ENCODE measurements at regions not wholly inside any gene's neighbourhood (a gene's known extent, or its start where the extent isn't known, plus 50 kb on each side); places are given as distances from the start of the nearest gene placed in this dataset.

GRCh38 chr10:124302951-124303505 lies 115.7 kb downstream of the OAT start:
- no peak for DNase-seq

DNA sequence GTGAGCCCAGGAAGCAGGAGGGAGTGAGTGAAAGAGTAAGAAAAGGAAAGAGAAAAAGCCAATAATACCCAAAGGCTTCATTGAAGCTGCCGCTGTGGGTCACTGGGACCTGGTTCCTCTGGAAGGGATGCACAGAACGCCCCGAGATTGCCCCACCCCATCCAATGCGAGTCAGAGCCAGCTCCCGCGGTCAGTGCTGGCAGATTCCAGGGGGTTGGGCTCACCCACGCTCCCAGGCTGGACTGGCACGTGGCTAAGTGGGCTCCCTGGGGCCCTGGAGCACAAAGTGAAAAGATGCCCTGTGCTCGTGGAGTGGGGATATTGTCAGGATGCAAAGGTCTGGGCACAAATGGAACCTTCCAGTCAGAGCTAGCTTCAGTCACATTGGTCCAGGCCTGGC lies 117.0 kb downstream of the OAT start:
- no peak for DNase-seq

DNA sequence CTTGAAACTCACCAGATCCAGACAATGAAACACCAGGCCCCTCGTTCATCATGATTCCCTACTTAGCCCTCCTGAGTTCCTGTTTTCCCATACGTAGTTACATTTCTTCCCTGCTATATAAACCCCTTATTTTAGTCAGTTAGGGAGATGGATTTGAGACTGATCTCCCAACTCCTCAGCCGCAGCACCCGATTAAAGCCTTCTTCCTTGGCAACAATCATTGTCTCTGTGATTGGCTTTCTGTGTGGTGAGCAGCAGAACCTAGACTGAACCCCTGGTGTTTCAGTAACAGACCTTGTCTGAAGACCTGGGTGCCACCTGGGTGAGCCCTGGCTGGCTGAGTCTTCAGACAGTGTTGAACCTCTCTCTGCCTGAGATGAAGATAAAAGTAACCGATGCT lies 118.0 kb downstream of the OAT start:
- no peak for DNase-seq

DNA sequence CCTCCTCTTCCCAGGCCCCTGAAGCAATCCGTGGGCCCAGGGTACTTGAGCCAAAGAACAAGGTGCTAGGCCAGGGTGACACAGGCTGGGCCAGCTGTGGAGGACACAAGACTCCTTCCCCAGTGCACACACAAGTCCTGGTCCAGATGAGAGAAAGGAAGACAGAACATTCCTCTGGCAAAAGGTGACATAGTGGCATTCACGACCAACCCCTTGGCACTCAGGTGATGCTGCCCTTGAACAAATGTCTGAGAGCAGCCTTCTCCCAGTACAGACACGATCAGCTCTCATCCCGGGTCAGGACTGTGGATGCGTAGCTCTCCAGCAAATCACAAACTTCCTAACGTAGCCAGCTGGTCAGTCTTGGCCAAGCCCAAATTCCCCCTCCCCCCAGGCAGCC lies 118.5 kb downstream of the OAT start:
- no peak for DNase-seq

DNA sequence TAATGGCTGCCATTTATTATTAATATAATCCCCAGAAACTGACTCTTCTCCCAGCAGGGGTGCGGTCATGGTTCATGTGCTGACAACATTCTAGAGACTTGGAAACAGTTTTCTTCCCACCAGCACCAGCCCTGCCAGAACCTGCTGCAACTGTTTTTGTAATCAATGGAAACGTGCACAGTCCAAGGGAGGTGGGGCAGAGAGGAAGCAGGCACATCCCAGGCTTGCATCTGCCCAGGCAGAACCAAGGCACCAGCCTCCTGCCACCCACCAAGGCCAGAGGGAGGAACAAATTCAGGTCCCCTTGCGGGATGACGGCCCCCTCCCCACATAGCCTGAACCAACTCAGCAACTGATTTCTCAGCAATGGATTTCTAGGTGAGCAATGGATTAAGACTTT lies 119.0 kb downstream of the OAT start:
- no peak for DNase-seq

- DNase-seq, result no peak
These were observed 119.8 kb downstream of the OAT start for GRCh38 chr10:124298891-124299290.

- DNase-seq, result no peak
These were observed 121.6 kb downstream of the OAT start for GRCh38 chr10:124296813-124297788.

DNA sequence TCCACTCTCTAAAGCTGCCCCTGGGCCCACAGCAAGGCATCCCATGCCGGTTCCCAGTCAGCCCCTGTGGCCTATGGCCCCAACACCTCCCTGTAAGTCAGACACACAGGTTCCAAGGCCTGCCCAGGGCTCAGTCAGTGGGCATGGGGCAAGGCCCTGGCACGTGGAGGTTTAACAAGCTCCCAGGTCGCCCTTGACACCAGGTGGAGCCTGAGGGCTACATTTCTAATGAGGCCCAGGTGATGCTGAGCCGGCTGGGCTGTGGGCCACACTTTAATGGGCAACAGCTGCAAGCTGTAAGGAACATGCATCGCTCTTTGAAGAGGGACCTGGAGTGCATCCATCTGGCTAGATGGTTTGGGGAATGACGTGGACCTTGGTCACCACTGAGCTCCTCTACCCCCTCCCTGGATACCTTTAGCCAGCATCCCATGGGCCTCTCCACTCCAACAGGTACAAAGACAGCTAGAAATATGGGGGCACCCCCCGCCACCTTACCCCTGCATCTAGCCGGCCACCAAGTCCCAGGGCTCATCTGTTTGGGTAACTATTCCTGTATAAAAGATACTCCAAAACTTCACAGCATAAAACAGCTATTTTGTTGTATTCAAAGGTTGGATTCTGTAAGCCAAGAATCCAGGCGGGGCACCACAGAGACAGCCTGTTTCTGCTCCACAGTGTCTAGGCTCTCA lies 122.5 kb downstream of the OAT start:
- no peak for DNase-seq

GRCh38 chr10:124294811-124295770 lies 123.6 kb downstream of the OAT start:
- no peak for DNase-seq

DNA sequence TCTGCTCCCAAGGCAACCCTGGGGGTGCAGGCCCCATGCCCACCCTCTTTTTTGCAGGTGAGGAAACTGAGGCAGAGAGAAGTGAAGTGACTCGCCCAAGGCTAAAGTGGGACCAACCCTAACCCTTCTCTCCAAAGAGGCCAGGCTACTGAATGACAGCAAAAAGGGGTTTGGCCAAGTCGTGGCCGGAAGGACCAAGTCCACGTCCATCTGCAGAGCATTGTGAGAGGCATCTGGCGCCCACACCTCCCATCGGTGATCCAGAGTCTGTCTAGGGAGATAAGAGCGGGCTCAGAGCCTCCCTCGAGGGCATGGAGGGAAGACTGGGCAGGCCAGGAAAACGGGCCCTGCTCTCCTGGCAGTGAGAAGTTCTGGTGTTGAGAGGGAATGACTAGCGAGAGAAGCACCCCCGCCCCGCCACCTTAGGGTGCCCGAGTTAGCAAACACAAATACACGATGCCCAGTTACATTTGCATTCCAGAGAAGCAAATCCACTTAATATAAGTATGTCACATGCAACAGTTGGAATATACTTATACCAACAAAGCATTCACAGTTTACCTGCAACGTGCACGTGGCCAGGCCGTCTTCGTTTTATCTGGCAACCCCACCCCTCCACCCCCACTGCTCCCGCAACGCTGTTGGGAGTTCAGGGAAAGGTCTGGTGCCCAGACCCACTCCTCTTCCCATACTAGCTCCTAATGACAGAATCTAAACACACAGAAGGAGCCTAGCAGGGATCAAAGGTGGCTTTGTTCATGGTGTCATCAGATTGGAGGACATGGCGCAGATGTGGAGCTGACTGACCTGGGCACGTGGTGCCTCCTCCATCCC lies 124.9 kb downstream of the OAT start:
- no peak for DNase-seq

DNA sequence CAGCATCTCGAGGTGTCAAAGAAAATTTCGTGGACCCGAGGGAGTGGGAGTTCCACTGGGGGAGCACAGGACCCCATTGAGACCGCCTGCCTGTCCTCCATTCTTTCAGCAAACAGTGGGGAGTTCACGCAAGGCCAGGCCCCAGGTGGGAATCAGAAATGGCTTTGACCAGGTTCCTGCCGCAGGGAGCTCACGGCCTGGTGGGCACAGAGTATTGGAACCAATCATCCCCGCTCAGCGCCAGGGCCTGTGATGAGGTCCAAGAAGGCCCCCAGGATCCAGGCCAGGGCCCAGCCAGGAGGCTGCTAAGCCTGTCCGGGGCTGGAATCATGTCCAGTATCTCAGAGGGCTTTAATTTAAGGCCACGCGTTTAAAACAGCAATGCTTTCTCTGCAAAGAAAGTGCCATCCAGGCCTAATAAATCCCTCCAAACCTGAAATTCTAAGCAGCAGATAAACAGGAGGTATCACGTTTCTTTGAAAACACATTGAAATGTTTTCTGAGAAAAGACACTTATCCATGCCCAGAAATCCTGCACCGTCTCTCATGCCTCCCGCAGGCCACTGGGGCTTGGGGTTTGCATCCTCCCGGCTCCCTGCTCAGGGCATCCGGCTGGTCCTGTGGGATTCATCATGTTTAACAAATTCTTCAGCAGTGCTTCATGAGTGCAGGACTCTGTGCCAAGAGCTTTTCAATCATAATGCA lies 125.7 kb downstream of the OAT start:
- DNase-seq, result no peak

DNA sequence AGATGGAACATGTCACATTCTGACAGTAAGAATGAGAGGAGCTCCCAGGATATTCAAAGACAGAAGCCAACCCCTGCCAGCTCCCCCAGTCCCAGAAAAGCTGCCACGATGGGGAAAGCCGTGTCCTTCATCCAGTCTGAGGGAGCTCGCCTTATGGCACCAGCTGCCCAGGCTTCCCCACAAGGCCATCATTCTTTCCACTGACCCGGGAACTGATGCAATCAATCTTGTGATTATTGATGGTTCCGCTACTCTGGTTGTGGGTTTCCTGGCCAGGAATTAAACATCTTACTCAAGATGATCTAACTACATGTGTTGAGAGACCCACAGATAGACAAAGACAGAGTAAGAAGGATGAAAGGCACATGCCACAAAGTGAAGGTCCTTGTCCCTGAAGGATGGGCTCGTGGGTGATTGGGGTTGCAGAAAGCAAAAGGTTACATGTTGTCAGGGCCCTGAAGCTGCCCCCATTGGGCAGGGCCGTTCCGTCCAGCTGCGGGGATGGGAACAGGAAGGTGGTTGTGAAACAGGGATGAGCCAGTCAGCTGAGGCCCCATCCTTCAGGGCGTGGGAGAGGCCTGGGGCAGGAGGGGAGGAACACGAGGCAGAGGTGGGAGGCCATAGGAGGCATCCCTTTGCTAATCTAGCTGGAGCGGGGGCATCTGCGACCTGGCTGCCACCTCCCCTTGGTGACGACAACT lies 127.6 kb downstream of the OAT start:
- peak; percentile 95 for DNase-seq

GRCh38 chr10:124289851-124290795 lies 128.6 kb downstream of the OAT start:
- peak; percentile 97 for DNase-seq

DNA sequence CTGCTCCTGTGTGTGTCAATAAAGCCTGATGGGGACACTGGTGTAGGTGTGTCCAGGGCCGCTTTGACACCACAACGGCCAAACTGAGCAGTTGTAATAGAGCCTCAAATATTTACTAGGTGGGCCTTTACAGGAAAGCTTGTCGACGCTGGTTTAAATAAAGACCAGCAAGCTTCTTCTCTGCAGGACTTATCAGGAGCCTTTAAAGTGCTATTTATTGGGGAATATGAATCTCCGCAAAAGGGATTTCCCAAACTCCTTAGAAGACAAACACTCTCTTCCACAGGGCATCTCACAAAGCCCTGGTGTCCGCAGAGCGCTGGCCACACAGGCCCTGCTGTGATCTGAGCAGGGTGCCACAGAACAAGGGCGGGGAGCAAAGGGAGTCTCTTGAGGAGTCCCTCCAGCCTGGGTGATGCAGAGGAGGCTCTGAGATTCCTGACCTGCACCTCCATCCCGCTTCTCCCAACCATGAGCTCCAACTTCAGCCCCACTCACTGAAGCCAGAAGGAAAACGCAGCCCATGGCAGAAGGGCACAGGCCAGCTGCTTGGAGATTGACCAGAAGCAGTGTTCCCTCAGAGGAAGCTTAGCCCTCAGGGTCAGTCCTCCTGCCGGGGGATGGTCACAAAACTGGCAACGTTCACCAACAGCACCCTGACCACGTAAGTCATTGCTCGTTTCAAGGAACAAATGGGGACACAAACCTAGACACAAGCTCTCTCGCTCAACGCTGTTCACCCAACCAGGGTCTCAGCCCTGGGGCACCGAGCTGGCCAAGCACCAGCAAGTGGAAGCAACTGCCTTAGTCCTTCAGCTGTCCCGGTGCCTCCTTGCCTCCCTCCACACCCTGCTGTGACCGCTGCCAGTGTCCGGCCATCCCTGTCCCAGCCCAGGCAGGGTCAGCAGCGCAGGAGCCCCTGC lies 129.5 kb downstream of the OAT start:
- DNase-seq, result peak; percentile 13

- DNase-seq, result no peak
These were observed 130.2 kb downstream of the OAT start for GRCh38 chr10:124288486-124288885.

GRCh38 chr10:124287791-124288190 lies 130.9 kb downstream of the OAT start:
- no peak for DNase-seq

GRCh38 chr10:124287071-124287685 lies 131.5 kb downstream of the OAT start:
- DNase-seq, result no peak

GRCh38 chr10:124286621-124287020 lies 132.1 kb downstream of the OAT start:
- no peak for DNase-seq

All from MV-4-11 (cell line).